GM12878 (cell line): ENCODE measurements at regions not wholly inside any gene's neighbourhood (a gene's known extent, or its start where the extent isn't known, plus 50 kb on each side); places are given as distances from the start of the nearest gene placed in this dataset.

Experiments
- EP300 ChIP-seq, 2 experiments: fragments of 150-350 bp in 1 of 2; IDR thresholded peaks; 2 replicates each; pipeline ENCODE4 v1.6.1; 2011 to 2012; ENCODE audit warnings: low read depth in 2 of 2, low read length in 2 of 2, borderline replicate concordance in 1 of 2, improper control_type of control experiment in 1 of 2, inconsistent platforms in 1 of 2; ENCODE audit not compliant: control insufficient read depth in 1 of 2
- POLR2AphosphoS5 ChIP-seq: IDR thresholded peaks from 2 replicates; pipeline ENCODE4 v1.6.1; 2011; ENCODE audit warnings: mild to moderate bottlenecking, low read length, inconsistent platforms
- TF ChIP-seq, protein P1 (sequence below), 3 experiments: IDR thresholded peaks in 2 of 3; conservative IDR thresholded peaks in 1 of 3; 2 replicates each; pipeline ENCODE4 v1.5.1; 2011; ENCODE audit warnings: low read depth in 3 of 3, low read length in 3 of 3, mild to moderate bottlenecking in 3 of 3, control low read depth in 2 of 3, moderate library complexity in 2 of 3, inconsistent platforms in 1 of 3, mixed read lengths in 1 of 3; ENCODE audit not compliant: control insufficient read depth in 2 of 3, insufficient read depth in 1 of 3; ENCODE audit errors: extremely low read depth in 1 of 3

GRCh38 chr7:136324073-136324704 is 347.0 kb upstream of the MTPN start:
- TF ChIP-seq, protein P1, sequence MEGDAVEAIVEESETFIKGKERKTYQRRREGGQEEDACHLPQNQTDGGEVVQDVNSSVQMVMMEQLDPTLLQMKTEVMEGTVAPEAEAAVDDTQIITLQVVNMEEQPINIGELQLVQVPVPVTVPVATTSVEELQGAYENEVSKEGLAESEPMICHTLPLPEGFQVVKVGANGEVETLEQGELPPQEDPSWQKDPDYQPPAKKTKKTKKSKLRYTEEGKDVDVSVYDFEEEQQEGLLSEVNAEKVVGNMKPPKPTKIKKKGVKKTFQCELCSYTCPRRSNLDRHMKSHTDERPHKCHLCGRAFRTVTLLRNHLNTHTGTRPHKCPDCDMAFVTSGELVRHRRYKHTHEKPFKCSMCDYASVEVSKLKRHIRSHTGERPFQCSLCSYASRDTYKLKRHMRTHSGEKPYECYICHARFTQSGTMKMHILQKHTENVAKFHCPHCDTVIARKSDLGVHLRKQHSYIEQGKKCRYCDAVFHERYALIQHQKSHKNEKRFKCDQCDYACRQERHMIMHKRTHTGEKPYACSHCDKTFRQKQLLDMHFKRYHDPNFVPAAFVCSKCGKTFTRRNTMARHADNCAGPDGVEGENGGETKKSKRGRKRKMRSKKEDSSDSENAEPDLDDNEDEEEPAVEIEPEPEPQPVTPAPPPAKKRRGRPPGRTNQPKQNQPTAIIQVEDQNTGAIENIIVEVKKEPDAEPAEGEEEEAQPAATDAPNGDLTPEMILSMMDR (IDR thresholded peaks at IDR 0.05 in 2 of 3, conservative IDR thresholded peaks at IDR 0.05 in 1 of 3; ENCODE audit: control insufficient read depth in 2 of 3, extremely low read depth in 1 of 3, insufficient read depth in 1 of 3, low read depth in 3 of 3, low read length in 3 of 3), result no peak
- no peak for TF ChIP-seq EP300 (IDR thresholded peaks at IDR 0.05; ENCODE audit: borderline replicate concordance in 1 of 2, control insufficient read depth in 1 of 2, low read depth in 2 of 2, low read length in 2 of 2)
- no peak for TF ChIP-seq POLR2AphosphoS5
